Hepatocyte (in vitro differentiated cells): ENCODE measurements at regions not wholly inside any gene's neighbourhood (a gene's known extent, or its start where the extent isn't known, plus 50 kb on each side); places are given as distances from the start of the nearest gene placed in this dataset.

Source experiments
- DNase-seq: peaks from one replicate; pipeline ENCODE4 v3.0.0-alpha.2; 2016; ENCODE audit warnings: low spot score
- H2AFZ ChIP-seq: fragments of 200-600 bp; sonication (generic); 2 replicates; pipeline ENCODE4 v1.6.0; 2016; ENCODE audit warnings: antibody characterized with exemption, mild to moderate bottlenecking
- H3K27ac ChIP-seq: fragments of 200-600 bp; sonication (generic); 2 replicates; pipeline ENCODE4 v1.5.1; 2016; ENCODE audit warnings: mild to moderate bottlenecking
- H3K27me3 ChIP-seq: fragments of 200-600 bp; sonication (generic); 2 replicates; pipeline ENCODE4 v1.6.1; 2016
- H3K36me3 ChIP-seq: fragments of 200-600 bp; sonication (generic); replicated peaks from 2 replicates; pipeline ENCODE4 v1.5.1; 2016; ENCODE audit warnings: low read depth; ENCODE audit not compliant: insufficient read depth
- H3K4me1 ChIP-seq: fragments of 200-600 bp; sonication (generic); 2 replicates; pipeline ENCODE4 v1.5.1; 2016; ENCODE audit warnings: mild to moderate bottlenecking, moderate library complexity; ENCODE audit not compliant: insufficient read depth
- H3K4me2 ChIP-seq: fragments of 200-600 bp; sonication (generic); 2 replicates; pipeline ENCODE4 v1.6.0; 2016
- H3K4me3 ChIP-seq: fragments of 200-600 bp; sonication (generic); 2 replicates; pipeline ENCODE4 v1.5.1; 2016; ENCODE audit warnings: mild to moderate bottlenecking
- H3K79me2 ChIP-seq: fragments of 200-600 bp; sonication (generic); 2 replicates; pipeline ENCODE4 v1.6.0; 2017; ENCODE audit warnings: mild to moderate bottlenecking
- H3K9me2 ChIP-seq: fragments of 200-600 bp; sonication (generic); replicated peaks from 2 replicates; pipeline ENCODE4 v1.6.0; 2017; ENCODE audit warnings: mild to moderate bottlenecking; ENCODE audit not compliant: insufficient read depth
- H3K9me3 ChIP-seq: fragments of 200-600 bp; sonication (generic); 2 replicates; pipeline ENCODE4 v1.5.1; 2016; ENCODE audit warnings: low read depth, mild to moderate bottlenecking
- H4K20me1 ChIP-seq: fragments of 200-600 bp; sonication (generic); 2 replicates; pipeline ENCODE4 v1.6.0; 2016; ENCODE audit warnings: mild to moderate bottlenecking; ENCODE audit not compliant: insufficient read depth, poor library complexity, severe bottlenecking
- EZH2 ChIP-seq: fragments of 200-600 bp; sonication (generic); IDR thresholded peaks from 2 replicates; pipeline ENCODE4 v1.6.1; 2016; ENCODE audit warnings: antibody characterized with exemption, mild to moderate bottlenecking, borderline replicate concordance
- EZH2phosphoT487 ChIP-seq: fragments of 200-600 bp; sonication (generic); IDR thresholded peaks from one replicate; pipeline ENCODE4 v1.6.1; 2018; ENCODE audit warnings: antibody characterized with exemption, mild to moderate bottlenecking, low read depth, moderate library complexity; ENCODE audit not compliant: unreplicated experiment, severe bottlenecking
- WGBS: methylation state at CpG from one replicate; pipeline ENCODE4 v1.1.6; 2016; ENCODE audit warnings: low lambda C conversion rate; ENCODE audit errors: missing lambda C conversion rate; 5-methylcytosine and 5-hydroxymethylcytosine counted together
- TF ChIP-seq, protein P1 (sequence below): fragments of 200-600 bp; sonication (generic); IDR thresholded peaks from 2 replicates; pipeline ENCODE4 v1.5.1; 2016; ENCODE audit warnings: antibody characterized with exemption, mild to moderate bottlenecking; ENCODE audit not compliant: poor library complexity

GRCh38 chr10:62618054-62618453, 186.5 kb upstream of the ADO start:
- DNase-seq, result no peak
- no peaks in the 10 kb centered on the region for H4K20me1 ChIP-seq
- no peak overlapping the region for H2AFZ ChIP-seq
- H3K27ac ChIP-seq, result peak overlapping the region; percentile 15
- 92% methylated on average over 5 of the region's 5 CpGs for WGBS
- H3K27me3 ChIP-seq, result no peaks in the 10 kb centered on the region
- H3K4me3 ChIP-seq, result no peak overlapping the region
- no peaks in the 10 kb centered on the region for H3K4me1 ChIP-seq
- H3K9me2 ChIP-seq, result no peaks in the 10 kb centered on the region
- no peaks in the 10 kb centered on the region for H3K9me3 ChIP-seq
- no peaks in the 10 kb centered on the region for H3K79me2 ChIP-seq
- no peak overlapping the region for H3K4me2 ChIP-seq
- no peak for TF ChIP-seq EZH2
- TF ChIP-seq, protein P1, sequence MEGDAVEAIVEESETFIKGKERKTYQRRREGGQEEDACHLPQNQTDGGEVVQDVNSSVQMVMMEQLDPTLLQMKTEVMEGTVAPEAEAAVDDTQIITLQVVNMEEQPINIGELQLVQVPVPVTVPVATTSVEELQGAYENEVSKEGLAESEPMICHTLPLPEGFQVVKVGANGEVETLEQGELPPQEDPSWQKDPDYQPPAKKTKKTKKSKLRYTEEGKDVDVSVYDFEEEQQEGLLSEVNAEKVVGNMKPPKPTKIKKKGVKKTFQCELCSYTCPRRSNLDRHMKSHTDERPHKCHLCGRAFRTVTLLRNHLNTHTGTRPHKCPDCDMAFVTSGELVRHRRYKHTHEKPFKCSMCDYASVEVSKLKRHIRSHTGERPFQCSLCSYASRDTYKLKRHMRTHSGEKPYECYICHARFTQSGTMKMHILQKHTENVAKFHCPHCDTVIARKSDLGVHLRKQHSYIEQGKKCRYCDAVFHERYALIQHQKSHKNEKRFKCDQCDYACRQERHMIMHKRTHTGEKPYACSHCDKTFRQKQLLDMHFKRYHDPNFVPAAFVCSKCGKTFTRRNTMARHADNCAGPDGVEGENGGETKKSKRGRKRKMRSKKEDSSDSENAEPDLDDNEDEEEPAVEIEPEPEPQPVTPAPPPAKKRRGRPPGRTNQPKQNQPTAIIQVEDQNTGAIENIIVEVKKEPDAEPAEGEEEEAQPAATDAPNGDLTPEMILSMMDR, result no peak
- TF ChIP-seq EZH2phosphoT487, result no peak
- no peaks in the 10 kb centered on the region for H3K36me3 ChIP-seq

- WGBS, result 69% methylated on average over 7 of the region's 7 CpGs
- TF ChIP-seq, protein P1, result no peak
- TF ChIP-seq EZH2phosphoT487 (no peak), EZH2 (no peak)
- Histone ChIP-seq H3K4me2 (no peak overlapping the region), H4K20me1 (no peaks in the 10 kb centered on the region), H3K4me3 (no peak overlapping the region), H3K36me3 (no peaks in the 10 kb centered on the region), H3K4me1 (no peaks in the 10 kb centered on the region), H3K9me3 (no peaks in the 10 kb centered on the region), H3K9me2 (no peaks in the 10 kb centered on the region), H3K79me2 (no peaks in the 10 kb centered on the region), H2AFZ (no peak overlapping the region), H3K27me3 (no peaks in the 10 kb centered on the region), H3K27ac (peak overlapping the region; percentile 15)
- DNase-seq, result peak; percentile 69
These were observed 185.7 kb upstream of the ADO start for GRCh38 chr10:62618576-62619412.

DNA sequence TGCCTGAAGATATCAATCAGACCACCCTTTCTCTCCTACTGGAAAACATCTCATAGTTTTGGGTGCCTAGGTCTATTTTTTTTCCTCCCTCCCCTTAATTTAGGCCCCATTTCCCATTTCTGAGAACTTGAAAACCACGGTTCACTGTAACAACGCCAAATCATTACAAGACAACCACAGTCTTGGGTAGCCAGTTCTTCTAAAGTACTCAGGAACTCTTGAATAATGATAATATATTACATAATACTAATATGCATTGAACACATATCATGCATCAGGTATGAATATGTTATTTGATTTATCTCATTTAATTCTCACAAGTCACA, 185.1 kb upstream of the ADO start:
- 95% methylated on average over 2 of the region's 2 CpGs for WGBS
- H3K36me3 ChIP-seq, result no peaks in the 10 kb centered on the region
- no peaks in the 10 kb centered on the region for H4K20me1 ChIP-seq
- H3K4me2 ChIP-seq, result no peak overlapping the region
- TF ChIP-seq EZH2phosphoT487, result no peak
- no peak for TF ChIP-seq EZH2
- TF ChIP-seq, protein P1, result no peak
- no peaks in the 10 kb centered on the region for H3K27me3 ChIP-seq
- DNase-seq, result no peak
- H3K79me2 ChIP-seq, result no peaks in the 10 kb centered on the region
- no peak overlapping the region for H3K27ac ChIP-seq
- H3K9me3 ChIP-seq, result no peaks in the 10 kb centered on the region
- H3K4me1 ChIP-seq, result no peaks in the 10 kb centered on the region
- no peaks in the 10 kb centered on the region for H3K9me2 ChIP-seq
- H3K4me3 ChIP-seq, result no peak overlapping the region
- no peak overlapping the region for H2AFZ ChIP-seq

DNA sequence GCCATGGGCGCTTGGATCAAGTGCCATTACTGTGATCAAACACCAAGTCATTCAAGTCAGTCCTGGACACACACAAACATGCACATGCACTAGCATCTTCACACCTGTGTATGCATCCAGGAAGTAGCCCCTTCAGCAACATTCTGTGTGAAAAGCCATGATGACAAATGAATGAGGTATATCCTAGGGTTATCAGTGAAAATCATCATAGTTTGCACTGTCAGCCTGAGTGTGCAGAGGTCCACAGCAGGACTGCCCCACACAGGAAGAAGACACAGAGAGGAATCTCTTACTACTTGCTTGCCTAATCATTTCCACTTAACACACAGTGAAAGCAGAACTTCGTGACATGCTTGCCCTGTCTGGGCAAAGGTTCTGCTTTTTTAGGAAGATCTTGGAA, 184.0 kb upstream of the ADO start:
- Histone ChIP-seq H3K79me2 (no peaks in the 10 kb centered on the region), H2AFZ (no peak overlapping the region), H3K9me2 (no peaks in the 10 kb centered on the region), H4K20me1 (no peaks in the 10 kb centered on the region), H3K4me1 (peaks cover 4% of the 10 kb centered on the region), H3K27ac (no peak overlapping the region), H3K9me3 (no peaks in the 10 kb centered on the region), H3K27me3 (no peaks in the 10 kb centered on the region), H3K4me2 (no peak overlapping the region), H3K4me3 (no peak overlapping the region), H3K36me3 (no peaks in the 10 kb centered on the region)
- TF ChIP-seq EZH2 (no peak), EZH2phosphoT487 (no peak)
- TF ChIP-seq, protein P1, result no peak
- DNase-seq, result no peak
- 93% methylated on average over 2 of the region's 2 CpGs for WGBS
